PC-3 (cell line): ENCODE measurements at regions not wholly inside any gene's neighbourhood (a gene's known extent, or its start where the extent isn't known, plus 50 kb on each side); places are given as distances from the start of the nearest gene placed in this dataset.
"Not testable (repeated sequence)": the region's sequence is repeated elsewhere in the genome, so short reads cannot be mapped to it uniquely, and the experiment has no call there.

Source experiments
- ATAC-seq: fragments of 200-7000 bp; cut with Tn5 transposase; 2 replicates; pipeline ENCODE4 v1.9.1; 2020; ENCODE audit warnings: mild to moderate bottlenecking, moderate library complexity
- BruUV-seq: library from RNA; stranded (reverse); fragments of 400-500 nt; replicated peaks from 2 replicates; lab custom pipeline; 2021; lab: Mats Ljungman, UMichigan
- CTCF ChIA-PET: fragments of 300-600 bp; sonication (Branson Sonifier 250); formaldehyde crosslinking; loops from one replicate; lab custom pipeline; 2022; ENCODE audit warnings: antibody characterized with exemption; lab: Charles Lee
- POLR2A ChIA-PET: fragments of 300-600 bp; sonication (Branson Sonifier 250); formaldehyde crosslinking; loops from one replicate; lab custom pipeline; 2022; ENCODE audit warnings: antibody characterized with exemption; ENCODE audit not compliant: unreplicated experiment; lab: Charles Lee
- DNase-seq: peaks from one replicate; pipeline ENCODE4 v3.0.0-alpha.2; 2015
- H2AFZ ChIP-seq: fragments of 300-600 bp; sonication (generic); 2 replicates; pipeline ENCODE4 v1.6.0; 2016; ENCODE audit warnings: antibody characterized with exemption, low read length
- H3F3A ChIP-seq: fragments of 300-600 bp; sonication (generic); one replicate; pipeline ENCODE4 v1.6.0; 2017; ENCODE audit warnings: antibody characterized with exemption, low read length, control low read depth, mild to moderate bottlenecking; ENCODE audit not compliant: unreplicated experiment
- H3K27ac ChIP-seq: fragments of 300-600 bp; sonication (generic); 2 replicates; pipeline ENCODE4 v1.5.1; 2016; ENCODE audit warnings: mild to moderate bottlenecking, low read length
- H3K27me3 ChIP-seq: fragments of 300-600 bp; sonication (generic); 2 replicates; pipeline ENCODE4 v1.6.1; 2016; ENCODE audit warnings: low read length, mixed read lengths
- H3K36me3 ChIP-seq: fragments of 300-600 bp; sonication (generic); 2 replicates; pipeline ENCODE4 v1.6.1; 2016; ENCODE audit warnings: low read depth, mixed run types, low read length, mixed read lengths
- H3K4me1 ChIP-seq: fragments of 300-600 bp; sonication (generic); 2 replicates; pipeline ENCODE4 v1.5.1; 2016; ENCODE audit warnings: low read length; ENCODE audit not compliant: insufficient read depth
- H3K4me2 ChIP-seq: fragments of 300-600 bp; sonication (generic); 2 replicates; pipeline ENCODE4 v1.6.0; 2016; ENCODE audit warnings: low read length
- H3K4me3 ChIP-seq: fragments of 300-600 bp; sonication (generic); 2 replicates; pipeline ENCODE4 v1.5.1; 2016; ENCODE audit warnings: mild to moderate bottlenecking, low read length, mixed read lengths
- H3K79me2 ChIP-seq: fragments of 300-600 bp; sonication (generic); 2 replicates; pipeline ENCODE4 v1.6.1; 2017; ENCODE audit warnings: low read length, mixed read lengths
- H3K9ac ChIP-seq: fragments of 300-600 bp; sonication (generic); 2 replicates; pipeline ENCODE4 v1.6.0; 2016; ENCODE audit warnings: mild to moderate bottlenecking, low read length
- H3K9me2 ChIP-seq: fragments of 300-600 bp; sonication (generic); replicated peaks from 2 replicates; pipeline ENCODE4 v1.6.1; 2016; ENCODE audit warnings: mixed run types, low read length, mixed read lengths
- H3K9me3 ChIP-seq: fragments of 300-600 bp; sonication (generic); 2 replicates; pipeline ENCODE4 v1.6.1; 2016; ENCODE audit warnings: low read length, mixed read lengths
- H4K20me1 ChIP-seq: fragments of 300-600 bp; sonication (generic); 2 replicates; pipeline ENCODE4 v1.6.1; 2016; ENCODE audit warnings: low read length, mixed read lengths
- EZH2 ChIP-seq: fragments of 300-600 bp; sonication (generic); IDR thresholded peaks from one replicate; pipeline ENCODE4 v1.6.1; 2017; ENCODE audit warnings: antibody characterized with exemption, mild to moderate bottlenecking, low read length; ENCODE audit not compliant: unreplicated experiment
- EZH2phosphoT487 ChIP-seq: fragments of 300-600 bp; sonication (generic); IDR thresholded peaks from 2 replicates; pipeline ENCODE4 v1.6.1; 2018; ENCODE audit warnings: mild to moderate bottlenecking, antibody characterized with exemption, low read length, borderline replicate concordance
- intact Hi-C: fragments of 100-400 bp; cut with micrococcal nuclease; formaldehyde crosslinking; loops from 2 replicates; pipeline ENCODE4 v1.9.0; 2023
- TF ChIP-seq, protein P1 (sequence below): fragments of 300-600 bp; sonication (generic); conservative IDR thresholded peaks from 2 replicates; pipeline ENCODE4 v1.5.1; 2017; ENCODE audit warnings: antibody characterized with exemption, low read depth, mild to moderate bottlenecking, low read length

DNA sequence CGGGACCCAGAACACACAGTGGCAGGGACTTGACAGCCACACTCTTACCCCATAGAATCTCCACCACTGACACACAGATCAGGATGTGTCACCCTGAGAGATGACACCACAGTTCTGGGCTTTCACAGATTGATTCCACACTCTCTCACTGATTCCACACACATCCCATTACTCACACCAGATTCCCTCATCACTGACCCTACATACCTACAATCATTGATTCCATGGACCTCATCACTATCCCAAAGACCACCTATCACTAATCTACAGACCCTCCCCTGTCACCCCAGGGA, 57.6 kb upstream of the ZNF527 start:
- BruUV-seq: no TSS peak

GRCh38 chr19:37317403-37318209, 53.3 kb upstream of the ZNF527 start:
- H3K9me2 ChIP-seq: no peaks in the 10 kb centered on the region
- DNase-seq: peak; percentile 89
- H3K4me3 ChIP-seq: peak overlapping the region; percentile 96
- H3K27ac ChIP-seq: peak overlapping the region; percentile 57
- peak overlapping the region; percentile 92 for H3K9ac ChIP-seq
- no peaks in the 10 kb centered on the region for H3K4me1 ChIP-seq
- peak; percentile 100 for ATAC-seq
- no peak for TF ChIP-seq EZH2phosphoT487
- TF ChIP-seq, protein P1, sequence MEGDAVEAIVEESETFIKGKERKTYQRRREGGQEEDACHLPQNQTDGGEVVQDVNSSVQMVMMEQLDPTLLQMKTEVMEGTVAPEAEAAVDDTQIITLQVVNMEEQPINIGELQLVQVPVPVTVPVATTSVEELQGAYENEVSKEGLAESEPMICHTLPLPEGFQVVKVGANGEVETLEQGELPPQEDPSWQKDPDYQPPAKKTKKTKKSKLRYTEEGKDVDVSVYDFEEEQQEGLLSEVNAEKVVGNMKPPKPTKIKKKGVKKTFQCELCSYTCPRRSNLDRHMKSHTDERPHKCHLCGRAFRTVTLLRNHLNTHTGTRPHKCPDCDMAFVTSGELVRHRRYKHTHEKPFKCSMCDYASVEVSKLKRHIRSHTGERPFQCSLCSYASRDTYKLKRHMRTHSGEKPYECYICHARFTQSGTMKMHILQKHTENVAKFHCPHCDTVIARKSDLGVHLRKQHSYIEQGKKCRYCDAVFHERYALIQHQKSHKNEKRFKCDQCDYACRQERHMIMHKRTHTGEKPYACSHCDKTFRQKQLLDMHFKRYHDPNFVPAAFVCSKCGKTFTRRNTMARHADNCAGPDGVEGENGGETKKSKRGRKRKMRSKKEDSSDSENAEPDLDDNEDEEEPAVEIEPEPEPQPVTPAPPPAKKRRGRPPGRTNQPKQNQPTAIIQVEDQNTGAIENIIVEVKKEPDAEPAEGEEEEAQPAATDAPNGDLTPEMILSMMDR: peak; percentile 30
- H3K9me3 ChIP-seq: no peaks in the 10 kb centered on the region
- BruUV-seq: no TSS peak
- H3K79me2 ChIP-seq: peaks cover 27% of the 10 kb centered on the region
- peak overlapping the region; percentile 95 for H3K4me2 ChIP-seq
- intact Hi-C loops: no loop called here
- H4K20me1 ChIP-seq: no peaks in the 10 kb centered on the region
- H3F3A ChIP-seq: no peaks in the 10 kb centered on the region
- H3K27me3 ChIP-seq: no peaks in the 10 kb centered on the region
- H2AFZ ChIP-seq: peak overlapping the region; percentile 96
- peaks cover 17% of the 10 kb centered on the region; the same call in 1 of the 2 replicates for H3K36me3 ChIP-seq
- CTCF ChIA-PET: no interaction called here
- POLR2A ChIA-PET: interaction anchor here (0.7 kb wide), 1 partner anchor 1041 kb away, joined by 3 read pairs; no protein-coding TSS in a partner anchor

More for the DNA sequence above, 57.6 kb upstream of the ZNF527 start:
- H3K27ac ChIP-seq: no peak overlapping the region
- ChIA-PET CTCF (no interaction called here), POLR2A (no interaction called here)
- intact Hi-C loops: no loop called here
- no peak overlapping the region for H2AFZ ChIP-seq
- H3K9me3 ChIP-seq: no peaks in the 10 kb centered on the region
- no peaks in the 10 kb centered on the region for H4K20me1 ChIP-seq
- ATAC-seq (no peak), DNase-seq (no peak)
- no peak overlapping the region for H3K4me3 ChIP-seq
- H3K79me2 ChIP-seq: peaks cover 4% of the 10 kb centered on the region
- no peaks in the 10 kb centered on the region for H3F3A ChIP-seq
- H3K4me1 ChIP-seq: no peaks in the 10 kb centered on the region
- no peak overlapping the region for H3K4me2 ChIP-seq
- TF ChIP-seq EZH2phosphoT487: no peak
- no peak for TF ChIP-seq EZH2
- TF ChIP-seq, protein P1: no peak
- H3K27me3 ChIP-seq: no peaks in the 10 kb centered on the region
- H3K9ac ChIP-seq: no peak overlapping the region
- H3K36me3 ChIP-seq: no peaks in the 10 kb centered on the region
- H3K9me2 ChIP-seq: no peaks in the 10 kb centered on the region

- intact Hi-C loops, H3K9me2 ChIP-seq, H4K20me1 ChIP-seq, H2AFZ ChIP-seq, H3K27me3 ChIP-seq, H3K27ac ChIP-seq, BruUV-seq, POLR2A ChIA-PET, H3F3A ChIP-seq, H3K4me2 ChIP-seq, H3K9me3 ChIP-seq, H3K4me1 ChIP-seq, CTCF ChIA-PET, H3K4me3 ChIP-seq, H3K9ac ChIP-seq, DNase-seq, ATAC-seq: not testable (repeated sequence)
- Histone ChIP-seq H3K79me2 (peaks cover 27% of the 10 kb centered on the region), H3K36me3 (peaks cover 34% of the 10 kb centered on the region)
These were observed 49.9 kb upstream of the ZNF527 start for GRCh38 chr19:37320988-37321387.
